Large intestine (tissue), 3 donors: ENCODE measurements at regions not wholly inside any gene's neighbourhood (a gene's known extent, or its start where the extent isn't known, plus 50 kb on each side); places are given as distances from the start of the nearest gene placed in this dataset.
"Not testable (repeated sequence)": the region's sequence is repeated elsewhere in the genome, so short reads cannot be mapped to it uniquely, and the experiment has no call there.

ENCODE experiments used
- DNase-seq, 2 donors: peaks; one replicate each; pipeline versions ENCODE4 v3.0.0 to v3.0.0-alpha.2; 2013
- H3K27ac ChIP-seq: one replicate; pipeline ENCODE4 v1.5.1; 2013; ENCODE audit warnings: low read length
- H3K27me3 ChIP-seq: 2 replicates; pipeline ENCODE4 v1.6.1; 2013; ENCODE audit warnings: low read length; ENCODE audit not compliant: control insufficient read depth, insufficient read depth
- H3K36me3 ChIP-seq: 2 replicates; pipeline ENCODE4 v1.6.1; 2013; ENCODE audit warnings: low read length; ENCODE audit not compliant: control insufficient read depth, insufficient read depth
- H3K4me1 ChIP-seq: one replicate; pipeline ENCODE4 v1.6.1; 2013; ENCODE audit warnings: low read length; ENCODE audit not compliant: control insufficient read depth, insufficient read depth
- H3K4me3 ChIP-seq: one replicate; pipeline ENCODE4 v1.5.1; 2013; ENCODE audit warnings: low read length
- H3K9me3 ChIP-seq: one replicate; pipeline ENCODE4 v1.6.1; 2013; ENCODE audit warnings: mild to moderate bottlenecking, low read depth, low read length, moderate library complexity; ENCODE audit not compliant: control insufficient read depth
- WGBS: methylation state at CpG from one replicate; pipeline ENCODE4 v1.1.5; 2013; ENCODE audit warnings: low lambda C conversion rate; ENCODE audit not compliant: insufficient coverage; 5-methylcytosine and 5-hydroxymethylcytosine counted together

DNA sequence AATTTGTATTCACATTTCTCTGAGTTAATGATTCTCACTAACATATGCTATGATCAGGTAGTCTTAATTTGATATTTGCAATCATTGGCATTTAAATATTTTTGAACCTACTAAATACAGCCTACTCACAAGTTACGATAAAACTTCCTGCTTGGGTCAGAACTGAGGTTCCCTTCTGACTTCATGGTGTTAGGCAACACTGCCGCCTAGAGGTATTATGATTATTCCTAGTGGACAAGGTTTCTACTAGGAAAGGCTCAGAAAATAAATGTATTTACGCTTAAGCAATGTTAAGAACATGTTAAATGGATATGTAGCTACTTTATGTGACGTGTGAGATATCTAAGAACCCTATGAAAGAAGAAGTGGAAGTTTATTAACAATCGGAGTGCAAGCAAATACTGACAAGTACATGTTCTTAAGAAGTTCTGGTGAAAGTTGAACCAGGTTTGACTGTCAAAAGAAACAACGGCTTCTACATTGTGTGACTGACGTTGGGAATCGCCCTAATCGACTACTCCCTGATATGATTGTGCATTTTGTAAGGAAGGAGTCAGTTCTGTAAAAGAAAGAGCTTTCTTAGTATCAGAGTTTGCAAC lies 1395.8 kb downstream of the SLITRK5 start:
- H3K36me3 ChIP-seq, result no peaks in the 10 kb centered on the region
- H3K4me3 ChIP-seq, result no peak overlapping the region
- 6% methylated on average over 3 of the region's 9 CpGs for WGBS
- no peaks in the 10 kb centered on the region for H3K9me3 ChIP-seq
- H3K27me3 ChIP-seq, result no peaks in the 10 kb centered on the region
- no peaks in the 10 kb centered on the region for H3K4me1 ChIP-seq
- H3K27ac ChIP-seq, result no peak overlapping the region
- peak in 1 of 2 donors; percentile 10 for DNase-seq

DNA sequence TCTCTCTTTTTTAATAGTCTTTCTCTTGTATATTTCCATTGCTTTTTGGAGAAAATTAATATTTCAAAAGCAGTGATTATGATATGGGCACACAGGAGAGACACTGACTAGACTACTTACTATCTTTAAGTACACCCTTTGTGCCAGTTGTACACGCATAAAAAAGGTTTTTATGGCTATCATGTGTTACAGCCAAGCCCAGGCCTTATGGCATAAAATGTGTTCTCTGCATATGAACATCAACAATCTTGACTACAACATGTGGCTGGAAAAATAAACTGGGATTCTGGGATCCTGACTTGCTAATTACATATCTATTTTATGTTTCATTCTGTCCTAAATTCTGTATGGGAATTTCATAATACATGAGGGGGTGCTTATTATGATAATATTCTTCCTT lies 1401.8 kb downstream of the SLITRK5 start:
- no peaks in the 10 kb centered on the region for H3K36me3 ChIP-seq
- H3K27me3 ChIP-seq, result no peaks in the 10 kb centered on the region
- H3K4me1 ChIP-seq, result no peaks in the 10 kb centered on the region
- no peak overlapping the region for H3K4me3 ChIP-seq
- no CpG with 5 or more reads among the region's 1 CpG for WGBS
- H3K9me3 ChIP-seq, result no peaks in the 10 kb centered on the region
- DNase-seq, result no peak
- no peak overlapping the region for H3K27ac ChIP-seq

- Histone ChIP-seq H3K4me3 (no peak overlapping the region), H3K36me3 (no peaks in the 10 kb centered on the region), H3K27ac (no peak overlapping the region), H3K4me1 (no peaks in the 10 kb centered on the region), H3K27me3 (no peaks in the 10 kb centered on the region), H3K9me3 (no peaks in the 10 kb centered on the region)
- WGBS, result no CpG with 5 or more reads among the region's 2 CpGs
- no peak for DNase-seq
Observed at GRCh38 chr13:89076622-89077021, 1405.5 kb downstream of the SLITRK5 start.

- no peak overlapping the region for H3K27ac ChIP-seq
- H3K36me3 ChIP-seq, result no peaks in the 10 kb centered on the region
- H3K4me1 ChIP-seq, result no peaks in the 10 kb centered on the region
- DNase-seq, result no peak
- no peaks in the 10 kb centered on the region for H3K9me3 ChIP-seq
- H3K4me3 ChIP-seq, result no peak overlapping the region
- H3K27me3 ChIP-seq, result no peaks in the 10 kb centered on the region
- WGBS, result 100% methylated on average over 2 of the region's 3 CpGs
Observed at GRCh38 chr13:89082623-89083022, 1411.5 kb downstream of the SLITRK5 start.

DNA sequence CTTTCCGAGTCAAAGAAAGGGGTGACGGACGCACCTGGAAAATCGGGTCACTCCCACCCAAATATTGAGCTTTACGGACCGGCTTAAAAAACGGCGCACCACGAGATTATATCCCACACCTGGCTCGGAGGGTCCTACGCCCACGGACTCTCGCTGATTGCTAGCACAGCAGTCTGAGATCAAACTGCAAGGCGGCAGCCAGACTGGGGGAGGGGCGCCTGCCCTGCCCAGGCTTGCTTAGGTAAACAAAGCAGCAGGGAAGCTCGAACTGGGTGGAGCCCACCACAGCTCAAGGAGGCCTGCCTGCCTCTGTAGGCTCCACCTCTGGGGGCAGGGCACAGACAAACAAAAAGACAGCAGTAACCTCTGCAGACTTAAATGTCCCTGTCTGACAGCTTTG lies 1416.9 kb downstream of the SLITRK5 start:
- not testable (repeated sequence) for H3K36me3 ChIP-seq, H3K9me3 ChIP-seq, DNase-seq, H3K27me3 ChIP-seq, H3K4me3 ChIP-seq, H3K4me1 ChIP-seq, H3K27ac ChIP-seq
- no CpG with 5 or more reads among the region's 16 CpGs for WGBS

DNA sequence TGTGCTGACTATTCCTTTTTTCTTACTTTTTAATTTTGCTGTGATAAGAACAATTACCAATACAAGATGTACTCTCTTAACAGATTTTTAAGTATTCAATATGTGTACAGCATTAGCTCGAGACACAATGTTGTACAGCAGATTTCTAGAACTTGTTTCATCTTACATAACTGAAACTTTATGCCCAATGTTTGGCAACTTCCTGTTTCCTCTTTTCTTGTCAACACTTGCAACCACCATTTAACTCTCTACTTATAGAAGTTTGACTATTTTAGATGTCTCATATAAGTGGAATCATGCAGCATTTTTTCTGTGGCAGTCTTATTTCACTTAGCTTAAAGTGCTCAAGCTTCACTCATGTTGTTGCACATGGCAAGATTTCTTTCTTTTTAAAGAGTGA lies 1426.8 kb downstream of the SLITRK5 start:
- Histone ChIP-seq H3K9me3 (no peaks in the 10 kb centered on the region), H3K27ac (no peak overlapping the region), H3K4me3 (no peak overlapping the region), H3K36me3 (no peaks in the 10 kb centered on the region), H3K27me3 (no peaks in the 10 kb centered on the region), H3K4me1 (no peaks in the 10 kb centered on the region)
- DNase-seq, result no peak
- 83% methylated on average over 1 of the region's 1 CpG for WGBS

GRCh38 chr13:89113744-89114143 lies 1442.6 kb downstream of the SLITRK5 start:
- Histone ChIP-seq H3K36me3 (no peaks in the 10 kb centered on the region), H3K4me1 (no peaks in the 10 kb centered on the region), H3K9me3 (no peaks in the 10 kb centered on the region), H3K27ac (no peak overlapping the region), H3K27me3 (no peaks in the 10 kb centered on the region), H3K4me3 (no peak overlapping the region)
- DNase-seq, result no peak
- 64% methylated on average over 3 of the region's 5 CpGs for WGBS

- DNase-seq, result no peak
- Histone ChIP-seq H3K27me3 (no peaks in the 10 kb centered on the region), H3K9me3 (no peaks in the 10 kb centered on the region), H3K4me1 (no peaks in the 10 kb centered on the region), H3K27ac (no peak overlapping the region), H3K4me3 (no peak overlapping the region), H3K36me3 (no peaks in the 10 kb centered on the region)
- WGBS, result no CpG with 5 or more reads among the region's 3 CpGs
Observed at GRCh38 chr13:89115307-89115706, 1444.1 kb downstream of the SLITRK5 start.

DNA sequence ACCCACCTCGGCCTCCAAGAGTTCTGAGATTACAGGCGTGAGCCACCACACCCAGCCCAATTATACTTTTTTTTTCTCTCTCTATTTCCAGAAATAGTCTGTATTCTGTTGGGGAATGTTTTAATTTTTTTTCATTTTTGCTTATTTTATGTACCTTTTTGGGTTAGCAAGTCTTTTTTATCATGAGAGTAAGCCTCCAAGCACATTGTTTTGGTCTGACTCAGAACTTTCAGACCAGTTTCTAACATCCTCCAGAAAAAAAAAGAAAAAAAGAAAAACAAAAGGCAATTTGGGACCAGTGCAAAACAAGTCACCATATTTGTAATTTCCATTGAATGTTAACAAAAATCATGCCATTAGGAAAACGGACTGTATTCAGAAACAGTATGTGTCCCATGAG lies 1465.5 kb downstream of the SLITRK5 start:
- WGBS, result no CpG with 5 or more reads among the region's 3 CpGs
- Histone ChIP-seq H3K27ac (no peak overlapping the region), H3K9me3 (no peaks in the 10 kb centered on the region)

GRCh38 chr13:89150362-89150761 lies 1479.2 kb downstream of the SLITRK5 start:
- H3K27me3 ChIP-seq, result no peaks in the 10 kb centered on the region
- no peaks in the 10 kb centered on the region for H3K4me1 ChIP-seq
- no peak for DNase-seq
- no peaks in the 10 kb centered on the region for H3K9me3 ChIP-seq
- H3K4me3 ChIP-seq, result no peak overlapping the region
- no peak overlapping the region for H3K27ac ChIP-seq
- H3K36me3 ChIP-seq, result no peaks in the 10 kb centered on the region

More for the DNA sequence above, 1465.5 kb downstream of the SLITRK5 start:
- DNase-seq, result no peak
- Histone ChIP-seq H3K36me3 (no peaks in the 10 kb centered on the region), H3K27me3 (no peaks in the 10 kb centered on the region), H3K4me3 (no peak overlapping the region), H3K4me1 (no peaks in the 10 kb centered on the region)

DNA sequence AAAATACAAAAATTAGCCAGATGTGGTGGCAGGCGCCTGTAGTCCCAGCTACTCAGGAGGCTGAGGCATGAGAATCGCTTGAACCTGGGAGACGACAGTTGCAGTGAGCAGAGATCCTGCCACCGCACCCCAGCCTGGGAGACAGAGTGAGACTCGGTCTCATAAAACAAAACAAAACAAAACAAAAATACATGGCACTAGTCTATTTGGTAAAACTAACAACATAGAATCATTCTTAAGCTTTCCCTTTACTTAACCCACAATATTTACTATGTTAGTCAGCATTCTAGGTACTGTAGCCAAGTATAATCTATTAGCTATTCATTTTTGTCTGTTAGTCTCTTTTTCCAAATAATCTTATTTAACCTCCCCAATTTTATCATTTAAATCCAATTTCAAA lies 1482.8 kb downstream of the SLITRK5 start:
- Histone ChIP-seq H3K36me3 (no peaks in the 10 kb centered on the region), H3K4me1 (no peaks in the 10 kb centered on the region), H3K9me3 (no peaks in the 10 kb centered on the region), H3K27ac (no peak overlapping the region), H3K4me3 (no peak overlapping the region), H3K27me3 (no peaks in the 10 kb centered on the region)
- WGBS, result no CpG with 5 or more reads among the region's 5 CpGs
- DNase-seq, result no peak
